KMS-11 (cell line): ENCODE measurements at regions not wholly inside any gene's neighbourhood (a gene's known extent, or its start where the extent isn't known, plus 50 kb on each side); places are given as distances from the start of the nearest gene placed in this dataset.

Experiments used
- H2AFZ ChIP-seq: fragments of 200-600 bp; sonication (generic); 2 replicates; pipeline ENCODE4 v1.6.1; 2016; ENCODE audit warnings: antibody characterized with exemption, mixed run types, low read depth
- H3K27ac ChIP-seq: fragments of 200-600 bp; sonication (generic); 2 replicates; pipeline ENCODE4 v1.6.1; 2016; ENCODE audit warnings: mild to moderate bottlenecking, mixed run types
- H3K27me3 ChIP-seq: fragments of 200-600 bp; sonication (generic); 2 replicates; pipeline ENCODE4 v1.6.1; 2017; ENCODE audit warnings: mild to moderate bottlenecking, low read depth, mixed run types, moderate library complexity; ENCODE audit not compliant: insufficient read depth
- H3K36me3 ChIP-seq: fragments of 200-600 bp; sonication (generic); 2 replicates; pipeline ENCODE4 v1.6.1; 2017; ENCODE audit warnings: mild to moderate bottlenecking, mixed run types; ENCODE audit not compliant: insufficient read depth
- H3K4me1 ChIP-seq: fragments of 200-600 bp; sonication (generic); 2 replicates; pipeline ENCODE4 v1.6.1; 2016; ENCODE audit warnings: mild to moderate bottlenecking, low read depth, mixed run types; ENCODE audit not compliant: poor library complexity, severe bottlenecking
- H3K4me2 ChIP-seq: fragments of 200-600 bp; sonication (generic); 2 replicates; pipeline ENCODE4 v1.7.0; 2016; ENCODE audit warnings: mild to moderate bottlenecking, mixed run types
- H3K4me3 ChIP-seq: fragments of 200-600 bp; sonication (generic); IDR thresholded peaks from 2 replicates; pipeline ENCODE4 v1.6.1; 2017; ENCODE audit warnings: low read depth, low read length, mixed read lengths; ENCODE audit not compliant: insufficient read depth
- H3K79me2 ChIP-seq: fragments of 200-600 bp; sonication (generic); 2 replicates; pipeline ENCODE4 v1.6.1; 2016; ENCODE audit warnings: low read depth, mixed run types; ENCODE audit not compliant: insufficient read depth
- H3K9ac ChIP-seq: fragments of 200-600 bp; sonication (generic); 2 replicates; pipeline ENCODE4 v1.6.1; 2016; ENCODE audit warnings: mild to moderate bottlenecking, mixed run types
- H4K20me1 ChIP-seq: fragments of 200-600 bp; sonication (generic); 2 replicates; pipeline ENCODE4 v1.6.1; 2016; ENCODE audit warnings: mild to moderate bottlenecking, mixed run types; ENCODE audit not compliant: insufficient read depth
- CTCF ChIP-seq: fragments of 200-600 bp; sonication (generic); conservative IDR thresholded peaks from 2 replicates; pipeline ENCODE4 v1.6.1; 2017; ENCODE audit warnings: low read depth, mild to moderate bottlenecking, antibody characterized with exemption, low read length, moderate library complexity, mixed read lengths

GRCh38 chr11:80727315-80727714, 1286.5 kb upstream of the TENM4 start:
- peak overlapping the region; percentile 41; the same call in 1 of the 2 replicates for H3K4me2 ChIP-seq
- no peak overlapping the region for H3K27ac ChIP-seq
- H2AFZ ChIP-seq = peak overlapping the region; percentile 69

GRCh38 chr11:80726236-80726635, 1285.4 kb upstream of the TENM4 start:
- no peaks in the 10 kb centered on the region for H3K36me3 ChIP-seq
- TF ChIP-seq CTCF = no peak
- H3K27me3 ChIP-seq = no peaks in the 10 kb centered on the region
- no peaks in the 10 kb centered on the region for H4K20me1 ChIP-seq
- no peak overlapping the region for H2AFZ ChIP-seq
- H3K79me2 ChIP-seq = no peaks in the 10 kb centered on the region
- no peaks in the 10 kb centered on the region for H3K4me1 ChIP-seq
- H3K27ac ChIP-seq = no peak overlapping the region
- H3K9ac ChIP-seq = no peak overlapping the region
- no peak overlapping the region for H3K4me2 ChIP-seq
- H3K4me3 ChIP-seq = no peak overlapping the region

More at GRCh38 chr11:80727315-80727714, 1286.5 kb upstream of the TENM4 start:
- Histone ChIP-seq H3K9ac (no peak overlapping the region), H4K20me1 (no peaks in the 10 kb centered on the region), H3K79me2 (no peaks in the 10 kb centered on the region), H3K36me3 (no peaks in the 10 kb centered on the region), H3K27me3 (no peaks in the 10 kb centered on the region), H3K4me1 (no peaks in the 10 kb centered on the region), H3K4me3 (no peak overlapping the region)
- TF ChIP-seq CTCF = peak; percentile 57

GRCh38 chr11:80724366-80724765, 1283.5 kb upstream of the TENM4 start:
- no peaks in the 10 kb centered on the region for H3K27me3 ChIP-seq
- H3K9ac ChIP-seq = no peak overlapping the region
- H3K4me2 ChIP-seq = no peak overlapping the region
- H3K79me2 ChIP-seq = no peaks in the 10 kb centered on the region
- H3K27ac ChIP-seq = no peak overlapping the region
- TF ChIP-seq CTCF = no peak
- no peak overlapping the region for H2AFZ ChIP-seq
- H3K4me3 ChIP-seq = no peak overlapping the region
- H3K4me1 ChIP-seq = no peaks in the 10 kb centered on the region
- H3K36me3 ChIP-seq = no peaks in the 10 kb centered on the region
- H4K20me1 ChIP-seq = no peaks in the 10 kb centered on the region

GRCh38 chr11:80722629-80723028, 1281.8 kb upstream of the TENM4 start:
- Histone ChIP-seq H3K4me3 (no peak overlapping the region), H3K79me2 (no peaks in the 10 kb centered on the region), H3K27me3 (no peaks in the 10 kb centered on the region), H3K9ac (no peak overlapping the region), H3K4me1 (no peaks in the 10 kb centered on the region), H3K36me3 (no peaks in the 10 kb centered on the region), H4K20me1 (no peaks in the 10 kb centered on the region), H3K27ac (no peak overlapping the region), H2AFZ (no peak overlapping the region), H3K4me2 (no peak overlapping the region)
- no peak for TF ChIP-seq CTCF
